ENCODE measurements at regions not wholly inside any gene's neighbourhood (a gene's known extent, or its start where the extent isn't known, plus 50 kb on each side); places are given as distances from the start of the nearest gene placed in this dataset.

GRCh38 chr3:150072576-150072975, 101.9 kb upstream of the PFN2 start:
- no peak for DNase-seq (ENCODE audit: low read depth)
- TF ChIP-seq, protein P1, sequence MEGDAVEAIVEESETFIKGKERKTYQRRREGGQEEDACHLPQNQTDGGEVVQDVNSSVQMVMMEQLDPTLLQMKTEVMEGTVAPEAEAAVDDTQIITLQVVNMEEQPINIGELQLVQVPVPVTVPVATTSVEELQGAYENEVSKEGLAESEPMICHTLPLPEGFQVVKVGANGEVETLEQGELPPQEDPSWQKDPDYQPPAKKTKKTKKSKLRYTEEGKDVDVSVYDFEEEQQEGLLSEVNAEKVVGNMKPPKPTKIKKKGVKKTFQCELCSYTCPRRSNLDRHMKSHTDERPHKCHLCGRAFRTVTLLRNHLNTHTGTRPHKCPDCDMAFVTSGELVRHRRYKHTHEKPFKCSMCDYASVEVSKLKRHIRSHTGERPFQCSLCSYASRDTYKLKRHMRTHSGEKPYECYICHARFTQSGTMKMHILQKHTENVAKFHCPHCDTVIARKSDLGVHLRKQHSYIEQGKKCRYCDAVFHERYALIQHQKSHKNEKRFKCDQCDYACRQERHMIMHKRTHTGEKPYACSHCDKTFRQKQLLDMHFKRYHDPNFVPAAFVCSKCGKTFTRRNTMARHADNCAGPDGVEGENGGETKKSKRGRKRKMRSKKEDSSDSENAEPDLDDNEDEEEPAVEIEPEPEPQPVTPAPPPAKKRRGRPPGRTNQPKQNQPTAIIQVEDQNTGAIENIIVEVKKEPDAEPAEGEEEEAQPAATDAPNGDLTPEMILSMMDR (conservative IDR thresholded peaks at IDR 0.05; ENCODE audit: low read length), result no peak

DNA sequence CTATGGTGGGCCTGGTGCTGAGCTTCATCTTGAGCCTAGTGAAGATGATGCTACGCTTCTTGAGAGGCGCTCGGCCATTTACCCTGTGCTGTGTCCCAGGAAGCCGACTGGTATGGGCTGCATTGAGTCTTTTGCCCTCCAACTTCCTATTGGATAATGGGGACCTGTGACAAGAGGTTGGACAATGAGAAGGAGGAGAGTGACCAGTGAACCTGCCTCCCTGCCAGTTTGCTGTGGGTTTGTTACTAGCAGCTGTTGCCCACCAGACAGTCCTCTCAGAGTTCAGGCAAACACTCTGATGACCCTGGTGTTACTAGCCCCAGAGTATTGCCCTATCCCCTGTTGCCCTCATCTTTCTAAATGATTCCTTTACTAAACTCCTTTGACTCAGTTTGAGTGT, 99.6 kb upstream of the PFN2 start:
- H3K4me3 ChIP-seq (ENCODE audit: low read length), result no peak overlapping the region
- no peak for DNase-seq (ENCODE audit: low read depth)
- TF ChIP-seq, protein P1 (conservative IDR thresholded peaks at IDR 0.05; ENCODE audit: low read length), result no peak

More at GRCh38 chr3:150072576-150072975, 101.9 kb upstream of the PFN2 start:
- H3K4me3 ChIP-seq (ENCODE audit: low read length), result no peak overlapping the region

GRCh38 chr3:150069633-150070032, 98.9 kb upstream of the PFN2 start:
- no peak overlapping the region for H3K4me3 ChIP-seq (ENCODE audit: low read length)

GRCh38 chr3:150069154-150069527, 98.4 kb upstream of the PFN2 start:
- no peak overlapping the region for H3K4me3 ChIP-seq (ENCODE audit: low read length)
- TF ChIP-seq, protein P1 (conservative IDR thresholded peaks at IDR 0.05; ENCODE audit: low read length), result no peak
- peak; percentile 17 for DNase-seq (ENCODE audit: low read depth)

More at GRCh38 chr3:150069633-150070032, 98.9 kb upstream of the PFN2 start:
- TF ChIP-seq, protein P1 (conservative IDR thresholded peaks at IDR 0.05; ENCODE audit: low read length), result no peak
- DNase-seq (ENCODE audit: low read depth), result no peak

DNA sequence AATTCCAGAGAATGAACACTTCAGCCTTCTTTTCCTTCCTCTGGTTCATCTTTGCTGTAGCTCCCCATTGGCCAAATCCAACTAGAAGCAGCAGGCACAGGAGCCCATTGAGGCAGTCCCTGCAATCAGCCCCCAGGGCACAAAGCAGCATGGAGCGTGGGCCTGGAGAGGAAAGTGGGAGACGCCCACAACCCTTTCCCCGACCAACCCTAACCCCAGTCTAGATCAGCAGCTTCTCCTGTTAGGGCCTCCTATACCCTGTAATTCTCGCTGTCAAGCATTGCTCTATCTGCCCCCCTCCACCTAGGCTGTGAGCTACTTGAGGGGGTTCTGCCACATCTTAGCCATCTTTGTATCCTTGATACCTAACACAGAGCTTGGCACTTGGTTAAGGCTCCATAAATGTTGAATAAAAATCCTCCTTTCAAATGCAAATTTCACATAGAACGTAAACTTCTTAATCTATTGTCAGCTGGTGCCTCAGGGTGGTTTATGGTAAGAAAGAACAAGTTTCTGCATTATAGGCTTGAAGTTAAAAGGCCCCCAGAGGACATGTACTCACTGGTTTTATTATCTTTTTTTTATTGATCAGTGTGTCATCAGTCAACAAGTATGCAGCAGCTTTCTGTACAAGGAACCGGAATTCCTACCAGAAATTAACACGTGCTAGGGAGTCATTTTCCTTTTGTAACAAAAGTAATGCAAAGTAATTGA, 97.9 kb upstream of the PFN2 start:
- no peak overlapping the region for H3K4me3 ChIP-seq (ENCODE audit: low read length)
- DNase-seq (ENCODE audit: low read depth), result no peak

GRCh38 chr3:150067561-150067960, 96.9 kb upstream of the PFN2 start:
- H3K4me3 ChIP-seq (ENCODE audit: low read length), result no peak overlapping the region
- TF ChIP-seq, protein P1 (conservative IDR thresholded peaks at IDR 0.05; ENCODE audit: low read length), result no peak
- no peak for DNase-seq (ENCODE audit: low read depth)

More for the DNA sequence above, 97.9 kb upstream of the PFN2 start:
- TF ChIP-seq, protein P1 (conservative IDR thresholded peaks at IDR 0.05; ENCODE audit: low read length), result no peak

DNA sequence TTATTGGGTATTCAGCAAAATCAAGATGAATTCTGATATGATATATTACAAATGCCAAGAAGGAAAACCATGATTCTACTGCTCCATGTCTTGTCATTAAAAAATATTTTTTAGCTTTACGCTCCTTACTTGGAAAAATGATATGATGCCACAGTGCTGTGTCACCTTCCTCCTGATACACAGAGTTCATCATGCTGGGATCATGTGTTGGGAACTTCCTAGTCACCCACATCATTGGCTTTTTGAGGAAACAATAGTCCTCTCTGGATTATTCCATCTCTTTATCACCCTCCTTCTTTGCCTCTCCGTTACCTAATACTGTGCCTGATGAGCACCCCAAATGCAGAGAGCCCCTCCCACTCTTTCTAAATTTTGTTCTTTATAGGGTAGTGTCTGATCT, 94.3 kb upstream of the PFN2 start:
- H3K4me3 ChIP-seq (ENCODE audit: low read length), result no peak overlapping the region
- DNase-seq (ENCODE audit: low read depth), result no peak
- TF ChIP-seq, protein P1 (conservative IDR thresholded peaks at IDR 0.05; ENCODE audit: low read length), result no peak

Data from AG10803 (cell line).